ENCODE measurements at regions not wholly inside any gene's neighbourhood (a gene's known extent, or its start where the extent isn't known, plus 50 kb on each side); places are given as distances from the start of the nearest gene placed in this dataset.
"Not testable (repeated sequence)": the region's sequence is repeated elsewhere in the genome, so short reads cannot be mapped to it uniquely, and the experiment has no call there.

- DNase-seq (ENCODE audit: low read depth, low spot score), result no peak
Observed at GRCh38 chr5:92562065-92562464, 1019.0 kb downstream of the NR2F1-AS1 start.

GRCh38 chr5:92561411-92561959 lies 1019.5 kb downstream of the NR2F1-AS1 start:
- DNase-seq (ENCODE audit: low read depth, low spot score), result no peak

DNA sequence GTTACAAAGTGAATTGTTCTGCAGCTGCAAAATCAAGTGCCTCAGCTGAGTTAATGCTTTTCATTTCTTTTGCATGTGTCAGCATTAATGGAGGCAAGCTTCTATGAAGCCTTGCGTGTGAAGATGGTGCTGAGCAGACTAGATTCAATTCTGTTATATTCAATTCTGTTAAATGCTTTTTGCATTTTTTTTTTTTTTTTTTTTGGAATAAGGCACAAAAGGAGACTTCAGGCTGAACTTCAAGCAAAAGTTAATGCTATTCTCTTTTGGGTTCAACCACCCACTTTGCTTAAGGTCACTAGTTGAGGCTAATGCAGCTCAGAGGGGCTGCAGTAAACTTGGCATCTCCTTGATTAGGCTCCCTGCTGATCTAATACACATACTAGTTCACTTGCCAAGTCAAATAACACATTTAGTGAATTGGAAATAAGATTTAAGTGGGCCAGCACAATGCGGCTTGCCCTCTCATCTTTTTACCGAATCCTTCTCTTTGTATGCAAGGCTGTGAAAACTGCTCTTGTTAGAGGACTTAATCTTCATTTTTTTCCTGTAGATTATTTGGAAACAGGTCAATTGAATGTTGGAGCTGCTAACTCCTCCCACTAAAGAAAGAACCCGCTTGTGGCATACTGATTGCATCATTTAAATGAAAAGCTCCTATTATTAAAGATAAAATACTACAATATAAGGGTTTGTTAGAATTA lies 1020.2 kb downstream of the NR2F1-AS1 start:
- peak; percentile 6 for DNase-seq (ENCODE audit: low read depth, low spot score)

GRCh38 chr5:92559781-92560180 lies 1021.2 kb downstream of the NR2F1-AS1 start:
- no peak for DNase-seq (ENCODE audit: low read depth, low spot score)

DNA sequence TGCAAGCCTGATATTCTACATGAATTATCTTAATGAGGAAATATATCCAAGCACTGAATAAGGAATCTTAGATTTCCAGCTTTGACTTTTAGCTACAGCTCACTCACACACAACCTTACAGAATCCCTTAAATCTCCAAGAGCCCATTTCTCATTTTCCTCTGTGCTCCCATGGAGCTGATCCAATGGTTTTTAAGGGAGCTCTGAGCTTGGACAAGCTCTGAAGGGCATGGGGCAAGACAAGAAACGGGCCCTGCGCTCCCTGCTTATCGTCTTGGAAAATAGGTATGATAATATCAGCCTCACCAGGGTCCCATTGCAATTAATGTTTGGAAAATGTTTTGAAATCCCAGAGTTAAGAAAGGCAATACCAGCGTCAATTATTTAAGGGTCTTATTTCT lies 1021.7 kb downstream of the NR2F1-AS1 start:
- no peak for DNase-seq (ENCODE audit: low read depth, low spot score)

DNA sequence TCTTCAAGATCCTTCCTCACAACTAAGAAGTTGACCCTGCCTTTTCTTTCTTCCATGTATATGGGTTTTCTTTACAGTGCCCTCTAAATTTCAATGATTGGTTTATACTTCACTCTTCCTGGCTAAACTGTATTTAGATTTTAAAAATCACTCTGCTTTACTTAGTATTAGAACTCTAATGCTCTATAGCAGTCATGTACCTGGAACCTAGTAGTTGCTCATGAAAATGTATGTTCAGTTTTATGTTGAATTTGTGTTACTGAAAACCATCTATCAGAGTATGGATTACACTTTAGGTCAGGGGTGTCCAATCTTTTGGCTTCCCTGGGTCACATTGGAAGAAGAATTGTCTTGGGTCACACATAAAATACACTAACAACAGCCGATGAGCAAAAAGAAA lies 1024.3 kb downstream of the NR2F1-AS1 start:
- no peak for DNase-seq (ENCODE audit: low read depth, low spot score)

- DNase-seq (ENCODE audit: low read depth, low spot score), result no peak
Observed at GRCh38 chr5:92554447-92555085, 1026.5 kb downstream of the NR2F1-AS1 start.

DNA sequence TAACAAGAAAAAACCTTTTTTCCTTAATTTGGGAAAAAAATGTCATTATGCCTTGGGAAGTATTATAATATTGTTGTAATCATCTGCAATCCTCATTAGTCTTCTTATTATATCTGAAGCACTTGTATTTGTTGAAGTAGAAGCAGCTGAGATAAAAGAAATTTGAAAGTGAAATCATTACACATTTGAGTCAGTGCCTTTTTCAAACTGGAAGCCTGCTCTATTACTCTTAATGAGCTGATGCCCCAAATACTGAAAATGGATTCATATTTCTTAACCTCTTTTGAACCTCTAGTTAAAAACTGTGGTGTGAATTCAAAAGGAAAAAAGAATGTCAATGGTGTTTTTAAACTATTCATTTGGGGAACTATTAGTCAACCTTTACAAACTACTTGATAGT lies 1027.7 kb downstream of the NR2F1-AS1 start:
- no peak for DNase-seq (ENCODE audit: low read depth, low spot score)

- no peak for DNase-seq (ENCODE audit: low read depth, low spot score)
Observed at GRCh38 chr5:92552206-92553160, 1028.5 kb downstream of the NR2F1-AS1 start.

DNA sequence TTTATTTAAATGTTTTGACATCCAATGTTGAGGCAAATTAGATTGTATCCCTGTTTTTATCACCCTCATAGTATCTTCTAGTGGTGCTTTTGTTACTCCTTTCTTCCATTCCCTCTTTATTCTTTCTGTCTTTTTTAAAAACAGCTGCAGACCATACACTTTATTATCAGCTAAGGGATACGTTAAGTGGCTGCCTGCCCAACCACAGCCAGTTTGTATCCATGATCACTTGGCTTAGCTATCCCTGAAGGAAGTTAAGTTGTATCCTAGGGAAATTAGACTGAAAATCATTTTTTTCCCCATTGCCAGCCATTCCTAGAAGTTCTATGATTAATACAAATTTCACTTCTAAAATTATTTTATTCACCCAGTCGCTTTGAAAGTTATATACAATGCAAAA lies 1032.7 kb downstream of the NR2F1-AS1 start:
- DNase-seq (ENCODE audit: low read depth, low spot score), result no peak

GRCh38 chr5:92544596-92544995 lies 1036.4 kb downstream of the NR2F1-AS1 start:
- no peak for DNase-seq (ENCODE audit: low read depth, low spot score)

DNA sequence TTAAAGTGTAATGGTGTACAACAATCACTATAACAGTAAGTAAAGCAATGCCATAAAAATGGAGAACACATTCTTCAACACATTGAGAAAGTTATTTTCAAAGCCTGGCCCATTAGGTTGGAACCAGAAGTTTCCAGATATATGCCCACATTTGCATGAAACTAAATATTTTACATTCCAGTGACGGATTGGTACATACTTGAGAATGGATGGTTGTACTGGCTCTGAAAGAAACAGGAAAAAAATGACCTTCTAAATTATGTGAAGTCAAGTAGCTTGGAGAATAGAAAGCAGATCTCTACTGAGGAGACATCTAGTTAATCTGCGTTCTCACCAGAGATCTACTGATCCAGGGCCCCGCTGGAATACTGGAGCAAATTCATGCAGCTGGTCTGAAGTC lies 1037.0 kb downstream of the NR2F1-AS1 start:
- no peak for DNase-seq (ENCODE audit: low read depth, low spot score)

- DNase-seq (ENCODE audit: low read depth, low spot score), result no peak
Observed at GRCh38 chr5:92543201-92543600, 1037.8 kb downstream of the NR2F1-AS1 start.

- DNase-seq (ENCODE audit: low read depth, low spot score), result not testable (repeated sequence)
Observed at GRCh38 chr5:92542017-92542416, 1039.0 kb downstream of the NR2F1-AS1 start.

DNA sequence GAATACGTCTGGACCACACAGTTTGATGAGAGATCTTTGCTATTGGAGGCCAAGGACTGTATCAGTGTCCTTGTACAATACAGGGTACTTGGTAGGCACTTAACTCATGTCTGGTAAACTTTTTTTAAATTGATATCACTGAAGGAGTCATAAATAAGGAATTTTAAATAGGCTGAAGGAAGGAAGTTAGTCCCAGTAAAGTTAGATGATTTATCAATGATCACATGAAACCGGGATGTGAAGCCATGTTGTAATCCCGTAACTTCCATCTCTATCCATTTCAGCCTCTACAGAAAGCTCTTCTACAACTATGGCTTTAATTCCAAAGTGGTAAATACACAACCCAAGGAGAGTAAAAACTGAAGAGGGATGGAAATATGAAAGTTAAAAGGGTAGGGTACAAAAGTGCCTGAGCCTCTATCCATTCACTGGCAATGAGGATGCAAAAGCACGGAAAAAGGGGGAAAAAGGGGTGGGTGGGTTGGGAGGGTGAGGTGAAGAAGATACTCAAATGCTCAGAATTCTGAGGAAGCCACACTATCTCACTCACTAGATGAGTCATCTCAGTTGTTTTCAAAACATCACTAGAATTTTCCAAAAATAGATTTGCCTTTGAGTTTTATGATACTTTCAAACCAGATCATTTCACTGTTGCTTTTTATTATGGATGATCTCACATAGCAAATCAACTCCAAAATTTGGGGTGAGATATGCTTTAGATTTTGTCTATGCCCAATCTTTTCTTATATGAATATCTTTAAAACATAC lies 1053.5 kb downstream of the NR2F1-AS1 start:
- no peak for DNase-seq (ENCODE audit: low read depth, low spot score)

DNA sequence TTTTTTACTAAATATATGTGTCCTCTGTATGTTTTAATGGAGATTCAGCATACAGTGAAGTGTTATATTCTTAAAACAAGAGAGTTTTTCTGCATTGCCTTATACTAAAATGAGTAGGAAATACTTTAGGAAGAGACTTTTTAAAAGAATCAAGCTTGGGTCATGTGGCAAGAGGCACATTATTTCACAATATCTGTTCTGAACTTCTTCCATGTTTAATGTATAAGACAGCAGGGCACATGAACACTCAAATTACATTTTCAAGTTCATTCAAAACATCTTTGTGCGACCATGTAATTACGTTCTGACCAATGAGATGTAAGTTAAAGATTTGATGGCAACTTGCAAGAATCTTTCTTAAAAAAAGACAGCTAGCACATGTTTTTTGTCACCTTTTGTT lies 1055.9 kb downstream of the NR2F1-AS1 start:
- DNase-seq (ENCODE audit: low read depth, low spot score), result no peak

DNA sequence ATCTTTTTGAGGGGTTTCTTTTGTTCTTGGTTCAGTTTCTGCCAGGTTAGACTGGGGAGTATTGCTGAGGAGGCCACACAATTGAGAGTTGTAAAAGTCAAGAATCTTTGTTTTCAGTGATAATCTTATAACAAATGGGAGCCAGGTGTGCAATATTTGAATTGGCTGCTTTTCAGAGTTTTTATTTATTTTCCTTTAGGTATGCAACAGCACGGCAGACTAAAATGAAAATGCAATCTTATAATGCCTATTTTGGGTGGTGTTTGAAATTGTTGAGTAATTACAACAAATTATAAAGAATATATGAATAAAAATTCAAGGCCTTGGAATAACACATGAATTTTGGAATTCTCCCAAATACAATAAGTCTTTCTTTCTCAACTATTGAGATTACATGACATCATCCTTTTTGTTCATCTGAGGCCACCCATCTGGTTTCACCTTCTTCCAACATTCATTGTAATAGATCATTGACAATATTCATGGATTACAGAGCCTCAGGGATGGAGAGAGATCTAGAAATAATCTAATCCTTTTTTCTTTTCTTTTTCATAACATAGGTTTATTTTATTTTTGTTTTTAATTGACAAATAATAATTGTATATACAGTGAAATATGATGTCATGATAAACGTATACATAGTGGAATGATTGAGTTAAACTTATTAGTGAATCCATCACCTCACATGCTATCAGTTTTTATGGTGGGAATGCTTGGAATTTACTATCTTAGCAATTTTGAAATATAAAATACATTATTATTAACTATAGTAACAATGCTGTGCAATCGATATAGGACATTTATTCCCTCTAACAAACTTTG lies 1061.0 kb downstream of the NR2F1-AS1 start:
- DNase-seq (ENCODE audit: low read depth, low spot score), result no peak

DNA sequence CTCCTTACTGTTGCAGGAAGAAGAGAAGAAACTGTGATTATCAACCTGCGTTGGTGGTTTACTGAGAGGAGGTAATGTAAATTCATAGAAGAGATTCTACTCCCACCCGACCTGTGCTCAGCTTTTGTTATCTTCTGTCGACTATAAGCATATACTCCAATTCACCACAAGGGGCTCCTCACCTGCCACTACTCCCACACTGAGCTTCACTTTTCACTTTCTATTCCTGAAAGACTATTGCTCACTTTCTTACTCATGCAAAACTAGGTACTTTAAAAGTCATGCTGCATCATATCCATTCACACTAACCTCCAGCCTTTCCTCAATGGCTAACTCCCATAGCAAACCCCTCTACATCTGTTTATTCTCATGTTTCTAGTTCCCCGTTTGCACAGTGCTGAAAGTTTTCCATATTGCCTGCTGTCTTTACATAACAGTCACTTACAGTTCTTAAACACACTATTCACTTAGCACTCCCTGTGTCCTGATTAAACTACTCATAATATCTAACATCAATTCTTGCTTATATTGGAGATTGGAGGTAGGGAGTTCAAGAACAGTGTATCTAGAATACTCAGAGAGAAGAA lies 1062.6 kb downstream of the NR2F1-AS1 start:
- peak; percentile 5 for DNase-seq (ENCODE audit: low read depth, low spot score)

DNA sequence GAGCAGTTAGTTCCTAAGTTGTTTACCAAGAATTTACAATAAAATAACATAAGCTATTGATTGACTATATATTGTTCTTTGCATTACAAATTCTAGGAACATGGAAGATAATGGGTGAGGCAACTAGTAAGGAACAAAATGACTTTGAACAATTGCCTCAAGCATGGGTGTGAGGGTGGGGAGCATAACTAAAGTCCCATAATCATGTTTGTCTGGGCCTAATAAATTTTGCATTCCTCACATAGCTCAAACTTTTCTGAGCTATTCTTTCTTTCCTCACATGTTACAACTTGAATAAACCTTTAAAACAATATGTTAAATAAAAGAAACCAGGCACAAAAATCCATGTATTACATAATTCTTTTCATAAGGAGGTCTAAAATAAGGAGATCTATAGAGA lies 1066.1 kb downstream of the NR2F1-AS1 start:
- DNase-seq (ENCODE audit: low read depth, low spot score), result no peak

DNA sequence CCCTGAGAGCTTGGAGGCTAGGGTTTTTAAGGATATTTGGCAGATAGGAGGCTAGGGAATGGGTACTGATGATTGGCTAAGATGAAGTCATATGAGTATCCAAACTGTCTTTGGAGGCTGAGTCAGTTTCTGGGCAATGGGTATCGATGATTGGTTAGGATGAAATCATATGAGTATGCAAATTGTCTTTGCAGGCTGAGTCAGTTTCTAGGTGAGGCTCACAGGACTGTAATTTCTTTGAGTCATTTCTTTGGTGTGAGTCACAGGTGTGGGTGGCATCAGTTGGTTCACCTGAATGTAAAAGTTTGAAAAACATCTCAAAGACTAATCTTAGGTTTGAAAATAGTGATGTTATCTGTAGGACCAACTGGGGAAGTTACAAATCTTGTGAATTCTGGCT lies 1068.0 kb downstream of the NR2F1-AS1 start:
- no peak for DNase-seq (ENCODE audit: low read depth, low spot score)

All from ELF-1 (cell line).